ENCODE measurements at regions not wholly inside any gene's neighbourhood (a gene's known extent, or its start where the extent isn't known, plus 50 kb on each side); places are given as distances from the start of the nearest gene placed in this dataset.

DNA sequence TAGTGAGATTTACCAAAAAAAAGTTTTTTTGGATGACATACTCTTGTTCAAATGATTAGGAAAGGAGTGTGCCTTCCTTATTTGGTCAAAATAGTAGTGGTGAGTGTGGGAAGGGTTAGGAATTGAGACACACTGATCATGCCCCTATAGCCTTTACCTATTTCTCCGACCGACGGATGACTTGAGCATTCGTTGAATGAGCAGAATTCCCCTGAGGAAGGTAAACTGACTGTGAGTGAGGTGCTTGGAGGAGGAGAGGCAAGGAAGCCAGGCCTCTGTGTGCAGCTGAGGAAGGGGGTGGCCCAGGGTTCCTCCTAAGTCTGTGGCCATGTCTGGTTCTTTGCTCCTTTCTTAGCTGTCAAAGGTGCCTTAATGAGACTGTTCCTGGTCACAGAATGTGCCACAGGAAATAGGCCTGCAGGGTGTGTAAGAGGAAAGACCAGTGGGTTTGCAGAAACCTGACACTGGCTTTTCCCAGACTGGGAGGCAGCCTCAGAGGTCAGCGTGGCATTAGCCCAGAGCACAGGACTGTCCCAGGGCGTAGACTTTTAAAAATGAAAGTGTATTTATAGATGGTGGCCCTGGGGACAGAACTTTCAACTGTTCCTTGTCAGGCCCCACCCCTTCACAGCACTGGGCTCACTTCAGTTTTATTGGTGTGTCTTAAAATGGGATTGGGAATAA lies 307.7 kb upstream of the C2CD4B start:
- no peak for DNase-seq (ENCODE audit: low read depth)

DNA sequence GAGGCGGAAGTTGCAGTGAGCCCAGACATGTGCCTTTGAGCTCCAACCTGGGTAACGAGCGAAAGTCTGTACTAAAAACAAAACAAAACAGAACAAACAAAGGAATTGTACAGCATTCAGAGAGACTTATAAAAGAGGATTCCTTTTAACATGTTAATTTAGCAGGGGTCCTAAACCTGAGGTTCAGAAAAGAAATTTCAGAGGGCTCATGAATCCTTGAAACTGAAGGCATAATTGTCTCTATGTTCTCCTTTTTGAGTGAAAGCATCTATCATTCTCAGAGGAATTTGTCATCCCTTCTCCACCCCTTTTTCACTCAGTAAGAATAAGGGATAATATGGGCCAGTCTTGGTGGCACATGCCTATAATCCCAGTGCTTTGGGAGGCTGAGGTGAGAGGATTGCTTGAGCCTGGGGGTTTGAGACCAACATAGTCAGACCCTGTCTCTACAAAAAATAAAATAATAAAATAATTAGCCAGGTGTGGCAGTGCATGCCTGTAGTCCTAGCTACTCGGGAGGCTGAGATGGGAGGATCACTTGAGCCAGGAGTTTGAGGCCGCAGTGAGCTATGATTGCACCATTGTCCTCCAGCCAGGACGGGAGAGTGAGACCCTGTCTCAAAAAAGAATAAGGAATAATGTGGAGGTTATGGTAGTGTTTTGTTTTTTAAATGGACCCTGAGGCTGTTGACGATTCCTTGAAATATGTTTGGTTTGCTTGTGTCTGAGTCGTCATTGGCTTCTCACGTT lies 309.1 kb upstream of the C2CD4B start:
- DNase-seq (ENCODE audit: low read depth), result no peak

DNA sequence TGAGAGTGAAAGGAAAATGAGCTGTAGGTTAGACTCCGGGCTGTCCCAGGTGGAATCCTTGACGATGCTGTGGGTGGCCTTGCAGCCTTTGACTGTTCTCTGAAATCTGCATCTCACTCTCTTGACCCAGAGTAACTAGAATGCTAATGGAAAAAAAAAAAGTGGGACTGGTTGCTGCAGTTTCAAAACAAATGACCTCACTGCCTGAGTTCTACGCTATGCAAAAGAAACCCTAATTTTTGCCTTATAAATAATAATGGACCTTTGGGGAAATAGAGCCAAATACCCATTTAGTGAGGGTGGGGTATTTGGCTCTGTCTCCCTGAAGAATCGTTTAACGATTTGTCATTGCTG lies 309.7 kb upstream of the C2CD4B start:
- no peak for DNase-seq (ENCODE audit: low read depth)

DNA sequence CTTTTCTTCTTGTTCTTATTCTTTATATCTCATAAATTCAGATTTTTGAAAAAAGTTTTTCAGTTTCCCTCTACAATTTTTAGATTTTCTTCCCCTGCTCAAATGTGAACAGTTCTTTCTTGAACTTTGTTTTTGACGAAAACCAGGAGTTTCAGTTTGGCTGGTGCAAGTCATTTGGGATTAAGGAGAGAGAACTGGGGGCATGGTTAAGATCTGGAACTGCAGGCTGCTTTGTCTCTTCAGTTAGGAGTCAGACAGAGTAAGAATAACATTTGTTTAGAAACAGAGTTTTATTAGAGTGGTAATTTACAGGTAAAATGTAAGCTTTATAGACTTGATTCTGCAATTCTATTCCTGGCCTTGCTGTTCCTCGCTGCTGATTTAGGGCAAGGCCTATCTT lies 310.5 kb upstream of the C2CD4B start:
- no peak for DNase-seq (ENCODE audit: low read depth)

DNA sequence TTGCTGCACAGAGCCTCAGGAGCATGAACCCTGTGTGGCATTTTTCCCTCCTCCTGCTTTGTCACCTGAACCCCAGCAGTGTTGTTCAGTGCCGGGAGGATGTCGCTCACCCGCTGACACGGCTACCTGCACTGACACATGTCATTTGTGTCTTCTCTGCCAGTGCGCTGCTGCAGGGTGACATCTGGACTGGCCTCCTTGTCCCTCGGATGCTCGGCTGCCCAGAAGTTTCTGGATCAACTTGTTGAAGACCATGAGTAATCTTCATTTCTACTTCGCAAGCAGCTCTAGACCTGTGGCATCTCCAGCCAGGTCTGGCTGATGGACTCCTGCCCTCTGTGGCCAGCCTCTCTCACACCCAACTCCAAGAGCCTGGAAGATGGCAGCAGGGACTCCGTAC lies 311.1 kb upstream of the C2CD4B start:
- no peak for DNase-seq (ENCODE audit: low read depth)

DNA sequence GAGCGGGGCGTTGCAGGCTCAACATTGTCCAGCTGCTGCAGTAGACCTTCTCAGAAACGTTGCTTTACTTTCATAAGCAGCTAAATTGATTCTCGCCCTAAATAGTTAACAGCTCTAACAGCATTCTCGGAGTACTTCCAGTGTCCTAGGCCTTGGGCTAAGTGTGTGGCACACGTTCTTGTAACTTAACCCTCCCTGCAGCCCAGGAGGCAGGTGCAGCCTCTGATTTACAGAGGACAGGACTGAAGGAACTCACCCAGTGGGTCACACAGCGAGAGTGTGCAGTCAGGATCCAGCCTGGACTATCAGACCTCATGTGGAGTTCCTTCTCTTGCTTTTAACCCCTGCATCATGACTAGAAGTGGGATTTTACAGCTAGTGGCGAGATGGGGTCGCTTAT lies 312.8 kb upstream of the C2CD4B start:
- no peak for DNase-seq (ENCODE audit: low read depth)

DNA sequence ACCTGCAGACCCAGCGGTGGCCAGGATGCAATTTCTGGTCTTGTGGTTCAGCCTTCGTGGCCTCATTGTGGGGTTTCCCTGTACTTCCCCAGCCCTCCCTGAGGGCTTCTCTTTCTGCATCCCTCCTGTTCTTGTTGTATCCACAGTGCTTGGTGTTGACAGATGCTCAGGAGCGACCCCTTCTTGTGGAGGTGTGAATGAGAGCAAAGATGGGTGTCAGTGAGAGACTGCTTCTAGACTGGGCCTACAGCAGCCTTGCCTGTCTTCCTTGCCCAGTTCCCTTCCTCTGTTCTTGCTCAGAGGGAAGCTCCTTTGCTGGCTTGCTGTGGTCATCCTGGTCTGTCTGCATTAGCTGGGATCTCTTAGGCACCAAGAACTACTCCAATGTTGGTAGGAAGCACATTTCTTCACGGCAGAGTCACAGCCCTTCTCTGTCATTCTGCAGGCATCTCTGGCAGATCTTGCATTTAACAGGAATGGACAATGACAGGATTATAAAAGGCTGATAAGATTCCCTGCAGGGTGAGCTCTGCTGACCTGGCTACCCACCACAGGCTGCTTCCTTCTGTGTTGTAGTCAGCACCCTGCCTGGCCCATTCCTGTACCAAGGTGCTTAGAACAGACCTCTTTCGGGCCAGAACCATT lies 317.8 kb upstream of the C2CD4B start:
- DNase-seq (ENCODE audit: low read depth), result no peak

DNA sequence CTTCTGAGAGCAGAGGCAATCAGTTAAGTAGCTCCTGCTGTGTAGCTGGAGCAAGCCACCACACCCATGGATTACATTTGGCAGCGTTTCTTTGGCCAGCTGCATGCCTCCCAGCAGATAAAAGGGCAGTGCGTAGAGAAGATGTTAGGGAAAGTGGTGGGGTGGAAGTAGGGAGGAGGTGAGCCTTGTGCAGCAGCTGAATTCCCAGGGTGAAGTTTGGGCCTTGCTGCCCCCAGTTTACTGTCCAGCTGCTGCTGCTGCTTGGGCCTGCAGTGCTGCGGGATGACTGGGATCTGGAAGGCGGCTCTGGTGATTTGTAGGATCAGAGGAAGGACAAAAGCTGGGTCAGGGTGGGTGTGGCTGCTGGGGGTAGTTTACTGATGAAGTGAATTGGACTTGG lies 318.7 kb upstream of the C2CD4B start:
- DNase-seq (ENCODE audit: low read depth), result no peak

DNA sequence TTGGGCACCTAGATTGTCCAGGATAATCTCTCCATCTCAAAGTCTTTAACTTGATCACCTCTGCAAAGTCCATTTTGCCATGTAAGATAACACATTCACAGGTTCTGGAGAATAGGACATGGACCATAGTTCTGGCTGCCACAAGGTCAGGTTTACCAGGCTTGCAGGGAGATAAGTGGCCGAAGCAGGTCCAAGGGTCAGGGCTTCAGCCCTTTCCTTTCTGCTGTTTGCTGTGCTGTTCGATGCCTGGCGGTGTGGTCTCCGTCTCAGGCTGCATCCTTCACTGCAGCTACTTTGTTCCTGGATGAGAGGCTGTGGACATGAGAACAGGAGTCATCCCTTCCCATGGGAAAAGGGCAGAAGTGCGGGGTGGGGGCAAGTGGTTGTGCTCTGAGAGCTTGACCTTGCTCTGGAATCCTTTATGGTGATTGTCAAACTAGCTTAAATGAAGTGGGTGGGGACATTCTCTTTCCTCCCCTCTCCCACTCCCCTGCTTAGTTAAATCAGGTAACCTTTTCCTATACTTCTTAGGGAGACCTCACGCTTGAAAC lies 320.2 kb upstream of the C2CD4B start:
- no peak for DNase-seq (ENCODE audit: low read depth)

DNA sequence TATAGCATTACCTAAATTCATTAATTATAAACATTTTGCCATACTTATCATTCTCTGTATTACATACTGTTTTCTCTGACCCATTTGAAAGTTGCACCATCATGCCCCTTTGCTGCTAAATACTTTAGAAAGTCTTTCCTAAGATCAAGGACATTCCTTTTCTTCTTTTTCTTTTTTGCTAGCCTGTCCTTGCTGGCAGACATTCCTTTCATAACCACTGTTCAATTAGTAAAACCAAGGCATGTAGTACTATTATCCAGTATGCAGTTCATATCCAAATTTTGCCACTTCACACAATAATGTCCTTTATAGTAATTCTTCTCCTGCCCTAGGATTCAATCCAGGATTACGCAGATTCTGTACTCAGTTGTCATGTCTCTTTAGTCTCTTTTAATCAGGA lies 321.0 kb upstream of the C2CD4B start:
- DNase-seq (ENCODE audit: low read depth), result no peak

DNA sequence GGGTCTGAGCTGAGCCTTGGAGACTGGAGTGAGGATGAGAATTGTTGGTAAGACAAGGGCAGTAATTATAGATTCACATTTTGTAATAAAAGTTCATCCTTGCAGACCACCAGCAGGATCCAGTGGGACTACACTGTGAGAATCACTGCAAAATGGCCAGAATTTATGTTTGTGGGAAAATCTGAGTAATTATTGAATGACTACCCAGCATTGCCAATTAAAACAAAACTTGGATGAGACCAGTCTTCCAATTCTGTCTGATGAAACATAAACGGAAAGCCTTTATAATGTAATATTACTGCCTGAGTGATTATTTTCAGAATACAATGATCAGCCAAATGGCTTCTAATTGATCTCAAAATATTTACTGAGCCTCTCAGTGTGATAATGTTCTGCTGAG lies 323.3 kb upstream of the C2CD4B start:
- no peak for DNase-seq (ENCODE audit: low read depth)

DNA sequence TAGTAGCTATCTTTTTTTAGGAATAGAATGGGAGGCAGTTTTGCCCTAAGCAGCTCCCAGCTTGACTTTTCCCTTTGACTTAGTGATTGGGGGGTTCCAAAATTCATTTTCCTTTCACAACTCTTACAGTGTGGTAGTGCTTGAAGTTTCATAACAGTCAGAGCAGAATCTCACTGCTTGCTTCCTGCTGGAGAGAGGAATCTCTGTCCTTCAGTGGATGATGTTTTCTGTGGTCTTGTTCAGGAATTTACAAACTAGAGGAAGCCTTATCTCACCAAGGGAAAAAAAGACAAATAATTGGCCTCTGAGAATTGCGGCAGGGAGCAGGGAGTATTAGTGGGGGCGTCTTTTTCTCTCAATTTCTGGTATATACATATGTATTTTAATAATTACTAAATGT lies 326.6 kb upstream of the C2CD4B start:
- peak; percentile 51 for DNase-seq (ENCODE audit: low read depth)

DNA sequence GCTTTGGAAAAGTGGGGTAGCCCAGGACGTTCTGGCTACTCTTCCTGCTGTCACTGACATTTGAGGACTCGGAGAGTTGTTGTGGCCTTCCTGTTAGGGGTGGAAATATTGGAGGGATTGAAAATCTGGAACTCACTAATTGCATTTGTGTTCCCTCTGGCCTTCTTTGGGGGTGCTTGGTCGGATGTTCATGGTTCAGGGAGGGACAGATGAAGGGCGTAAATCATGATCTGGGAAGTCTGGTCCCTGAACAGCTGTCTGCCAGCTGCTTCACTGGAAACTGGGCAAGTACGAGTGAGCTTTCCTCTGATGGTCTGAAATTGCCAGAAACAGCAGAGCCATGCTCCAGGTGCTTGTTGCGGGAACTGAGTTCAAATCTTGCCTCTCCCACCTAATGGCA lies 327.8 kb upstream of the C2CD4B start:
- DNase-seq (ENCODE audit: low read depth), result no peak

DNA sequence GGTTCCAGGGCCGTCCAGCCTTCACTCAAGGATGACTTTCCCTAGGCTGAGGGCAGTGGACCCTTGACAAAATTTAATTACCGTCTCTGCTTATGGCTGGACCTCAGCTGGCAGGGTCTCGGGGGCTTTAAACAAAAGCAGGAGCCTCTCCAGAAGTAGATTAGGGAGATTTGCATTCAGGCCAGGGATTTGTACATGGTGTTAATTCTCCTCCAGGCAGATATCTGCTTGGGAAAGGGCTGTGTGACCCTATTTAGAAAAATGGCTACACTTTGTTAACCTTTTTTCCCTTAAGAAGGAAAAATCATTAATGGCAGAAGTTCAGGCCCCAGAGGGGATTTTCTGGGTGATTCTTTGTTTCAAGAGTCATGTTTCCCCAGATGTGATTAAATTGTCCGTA lies 329.1 kb upstream of the C2CD4B start:
- no peak for DNase-seq (ENCODE audit: low read depth)

DNA sequence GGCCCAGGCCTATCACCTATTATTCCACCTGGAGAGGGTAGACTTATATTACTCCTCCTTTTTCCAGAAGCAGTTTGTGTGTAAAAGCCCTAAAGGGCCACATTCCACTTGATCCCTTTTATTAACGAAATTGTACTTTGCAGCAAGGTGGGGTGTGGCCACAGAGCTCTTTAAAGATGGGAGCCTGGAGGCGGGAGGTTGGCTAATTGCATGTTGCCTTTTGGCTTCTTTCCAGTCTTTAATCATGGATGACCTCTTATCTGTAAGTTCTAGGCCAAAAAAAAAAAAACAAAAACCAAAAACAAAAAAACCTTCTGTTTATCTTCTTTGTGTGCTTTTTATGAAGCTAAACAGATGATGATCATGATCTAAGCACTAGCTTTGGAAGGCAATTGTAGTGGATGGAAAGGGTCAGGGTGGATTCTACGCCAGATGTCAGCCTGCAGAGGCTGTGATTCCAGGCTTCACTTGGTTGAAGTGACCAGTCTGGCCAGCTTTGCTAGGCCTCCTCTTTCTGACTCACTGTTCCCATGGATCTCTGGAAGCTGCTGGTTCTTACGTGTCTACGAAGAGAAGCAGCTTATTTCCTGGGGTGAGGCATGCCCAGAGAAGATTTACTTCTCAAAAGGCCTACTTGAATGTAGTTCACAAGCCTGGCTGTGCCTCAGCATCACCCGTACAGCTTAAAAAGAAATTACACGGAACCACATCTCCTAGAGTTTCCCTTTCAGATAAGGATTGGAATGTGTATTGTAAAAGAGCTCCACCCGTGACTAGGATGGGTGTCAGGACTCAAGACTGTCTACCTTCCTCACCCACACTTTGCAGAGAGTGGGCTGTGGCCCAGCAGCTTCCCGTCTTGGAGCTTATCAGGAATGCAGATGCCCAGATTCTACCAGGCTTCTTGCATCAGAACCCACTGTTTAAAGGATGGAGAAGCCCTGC lies 330.9 kb upstream of the C2CD4B start:
- DNase-seq (ENCODE audit: low read depth), result peak; percentile 75

DNA sequence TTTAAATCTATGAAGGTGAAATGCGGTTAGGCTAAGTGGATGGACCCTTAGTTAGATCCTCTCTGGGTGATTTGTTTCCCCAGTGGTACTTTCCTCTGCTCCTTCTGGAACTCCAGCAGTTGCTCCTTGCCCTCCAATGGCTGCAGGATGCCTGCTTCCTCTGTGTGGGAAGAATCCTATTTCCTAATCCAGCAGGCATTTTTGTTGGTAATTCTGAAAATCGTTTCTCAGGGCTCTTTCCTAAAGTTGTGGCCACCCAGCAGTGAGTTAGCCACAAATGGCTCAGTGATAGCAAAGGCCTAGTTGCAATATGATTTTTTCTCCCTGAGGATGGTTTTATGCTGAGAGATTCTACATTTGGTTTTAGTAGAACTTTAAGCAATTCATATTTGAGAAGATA lies 332.3 kb upstream of the C2CD4B start:
- no peak for DNase-seq (ENCODE audit: low read depth)

DNA sequence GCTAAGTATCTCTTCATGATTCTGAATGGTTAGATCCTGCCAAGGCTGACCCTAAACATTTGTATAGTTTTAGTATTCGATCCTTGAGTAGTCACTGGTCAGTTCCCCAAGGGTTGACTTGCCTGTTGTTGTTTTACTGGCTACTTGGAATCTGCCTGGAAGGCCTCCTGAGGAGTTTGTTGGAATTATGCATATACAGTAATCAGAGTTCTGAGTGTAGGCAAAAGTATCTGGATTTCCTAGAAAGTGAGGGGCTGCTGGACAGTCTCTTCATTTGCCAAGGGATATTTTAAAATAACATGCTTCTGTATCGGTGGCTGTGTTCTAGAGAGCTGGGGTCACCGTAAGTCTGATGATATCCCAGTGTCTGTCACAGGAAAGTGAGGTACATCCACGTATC lies 333.2 kb upstream of the C2CD4B start:
- DNase-seq (ENCODE audit: low read depth), result no peak

DNA sequence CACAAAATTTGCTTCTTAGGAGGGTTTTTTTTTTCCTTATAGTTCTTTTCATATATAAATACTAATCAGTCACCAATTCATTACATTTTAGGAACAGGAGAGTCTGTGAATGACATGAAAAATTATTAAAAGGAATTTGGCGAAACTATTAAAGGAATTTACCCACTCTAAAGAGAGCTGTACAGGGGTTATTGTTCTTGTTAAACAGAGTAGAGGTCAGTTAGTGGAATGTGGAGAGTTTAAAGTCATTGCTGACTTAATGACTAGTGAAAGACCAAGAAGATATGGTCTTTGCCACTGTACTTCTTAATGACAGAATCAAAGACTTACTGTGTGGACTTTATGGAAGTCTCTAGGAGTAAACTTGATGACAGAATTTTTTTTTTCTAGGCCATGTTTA lies 333.6 kb upstream of the C2CD4B start:
- no peak for DNase-seq (ENCODE audit: low read depth)

DNA sequence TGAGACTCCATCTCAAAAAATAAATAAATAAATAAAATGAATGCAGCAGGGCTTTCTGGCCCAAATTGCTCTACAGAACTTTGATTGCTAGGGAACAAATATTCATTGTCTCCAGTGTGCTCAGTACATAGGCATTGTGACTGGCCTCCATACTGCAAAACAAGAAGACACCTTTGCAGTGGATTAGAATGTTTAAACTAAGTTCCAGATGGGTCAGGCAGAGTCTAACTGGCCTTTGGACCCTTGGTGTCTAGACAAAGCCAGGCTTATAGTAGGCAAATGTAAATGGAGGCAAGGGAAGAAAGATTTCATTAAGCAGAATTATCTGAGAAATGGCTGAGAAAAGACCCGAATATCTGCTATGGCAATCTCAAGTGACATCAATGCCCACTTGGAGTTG lies 335.2 kb upstream of the C2CD4B start:
- no peak for DNase-seq (ENCODE audit: low read depth)

DNA sequence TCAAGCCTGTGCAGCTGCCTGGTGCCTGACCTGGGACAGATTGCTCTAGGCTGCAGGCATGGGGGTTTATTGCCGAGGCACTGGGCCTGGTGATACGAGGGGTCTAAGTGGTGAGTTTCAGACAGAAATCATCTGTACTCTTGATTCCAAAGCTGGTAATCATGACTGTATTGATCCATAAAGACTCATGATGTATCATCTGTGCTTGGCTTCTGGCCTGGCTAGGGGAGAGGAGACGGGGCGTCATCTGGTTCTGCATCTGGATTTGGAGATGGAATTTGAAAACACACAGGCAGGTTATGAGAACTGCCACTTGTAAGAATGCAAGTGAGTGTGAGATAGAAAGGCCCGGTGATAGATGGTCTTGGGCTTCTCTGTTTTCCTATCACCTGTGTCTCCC lies 337.4 kb upstream of the C2CD4B start:
- no peak for DNase-seq (ENCODE audit: low read depth)

DNA sequence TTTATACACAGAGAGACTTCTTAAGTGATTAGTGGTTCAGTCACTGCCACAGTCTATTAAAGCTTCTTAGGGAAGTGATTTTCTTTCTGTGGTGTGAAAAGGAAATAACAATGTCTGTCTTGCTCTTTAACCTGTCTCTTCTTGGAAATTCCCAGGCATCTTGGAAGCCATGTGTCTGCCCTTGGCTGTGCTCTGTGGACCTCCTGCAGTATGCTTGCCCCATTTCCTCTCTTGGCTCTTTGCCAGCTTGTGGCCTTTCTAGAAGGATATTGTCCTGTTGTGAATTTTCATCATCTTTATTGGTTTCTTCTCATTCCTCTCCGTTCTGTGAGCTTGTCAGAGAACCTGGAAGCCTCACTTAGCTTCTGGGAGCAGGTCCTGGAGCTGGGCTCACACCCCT lies 338.4 kb upstream of the C2CD4B start:
- no peak for DNase-seq (ENCODE audit: low read depth)

DNA sequence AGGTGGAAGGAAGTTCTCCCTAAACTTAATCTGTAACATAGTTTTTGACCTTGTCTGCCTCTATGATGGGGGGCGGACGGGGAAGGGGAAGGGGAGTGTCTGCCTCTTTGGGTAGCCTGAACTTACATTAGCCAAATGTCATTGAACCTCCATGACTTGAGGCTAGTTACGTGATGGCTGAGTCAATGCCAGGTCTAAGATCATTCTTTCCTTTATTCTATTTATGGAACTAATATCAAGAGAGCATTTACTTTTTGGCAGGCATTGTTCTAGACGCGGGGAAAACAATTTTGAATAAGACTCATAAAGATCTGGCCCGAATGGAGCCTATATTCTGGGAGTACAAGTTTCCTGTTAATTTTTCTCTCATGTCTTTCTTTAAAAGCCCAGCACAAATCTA lies 340.7 kb upstream of the C2CD4B start:
- no peak for DNase-seq (ENCODE audit: low read depth)

Measured in non-pigmented ciliary epithelial cell (primary cell).